ENCODE measurements at regions not wholly inside any gene's neighbourhood (a gene's known extent, or its start where the extent isn't known, plus 50 kb on each side); places are given as distances from the start of the nearest gene placed in this dataset.
"Not testable (repeated sequence)": the region's sequence is repeated elsewhere in the genome, so short reads cannot be mapped to it uniquely, and the experiment has no call there.

DNA sequence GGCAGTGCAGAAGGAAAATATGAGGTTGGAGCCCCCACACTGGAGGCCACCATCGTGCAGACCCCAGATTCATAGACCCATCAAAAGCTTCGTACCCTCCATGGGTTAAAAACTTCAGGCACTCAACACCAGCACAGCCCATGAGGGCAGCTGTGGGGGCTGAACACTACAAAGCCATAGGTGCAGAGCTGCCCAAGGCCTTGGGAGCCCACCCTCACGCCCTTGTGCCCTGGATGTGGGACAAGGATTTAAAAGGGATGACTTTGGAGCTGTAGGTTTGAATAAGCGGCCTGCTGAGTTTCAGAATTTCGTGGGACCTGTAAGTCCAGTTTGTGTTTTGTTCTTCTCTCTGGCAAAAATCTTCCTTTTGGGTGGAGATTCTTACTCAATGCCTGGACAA lies 747.6 kb downstream of the SPATA31A6 start:
- CTCF ChIA-PET: not testable (repeated sequence)

GRCh38 chr9:42937583-42938235 lies 754.2 kb downstream of the SPATA31A6 start:
- H3K79me2 ChIP-seq (ENCODE audit: control insufficient read depth, insufficient read depth, low read length); H3K9me3 ChIP-seq (replicated peaks; ENCODE audit: control insufficient read depth, insufficient read depth, low read length); H3K36me3 ChIP-seq (ENCODE audit: control insufficient read depth in 2 of 2, extremely low read depth in 1 of 2, insufficient read depth in 2 of 2, low read length in 2 of 2); H3K9ac ChIP-seq (replicated peaks; ENCODE audit: extremely low read depth, insufficient read depth, low read length); H3K4me1 ChIP-seq (ENCODE audit: control insufficient read depth, extremely low read depth, insufficient read depth, low read length); BruUV-seq (replicated peaks); CTCF ChIA-PET; H4K20me1 ChIP-seq (replicated peaks; ENCODE audit: control insufficient read depth, extremely low read depth, insufficient read depth, low read length); H3K4me2 ChIP-seq (ENCODE audit: insufficient read depth, low read length); dilution Hi-C loops (cut with MboI; ENCODE audit: extremely low pct_ligation_motif_present, low sequenced_read_pairs); H2AFZ ChIP-seq (ENCODE audit: low read depth, low read length); H3K9me1 ChIP-seq (replicated peaks; ENCODE audit: control insufficient read depth, extremely low read depth, insufficient read depth, low read length); H3K27me3 ChIP-seq (ENCODE audit: control insufficient read depth in 2 of 2, insufficient read depth in 2 of 2, low read length in 2 of 2); POLR2A ChIA-PET; intact Hi-C loops (cut with micrococcal nuclease); DNase-seq (ENCODE audit: low read depth, low spot score); H3K4me3 ChIP-seq (replicated peaks in 1 of 3; ENCODE audit: insufficient read depth in 1 of 3, low read depth in 1 of 3, low read length in 3 of 3); H3K27ac ChIP-seq (ENCODE audit: insufficient read depth, low read depth, low read length); FAIRE-seq: not testable (repeated sequence)

More for the DNA sequence above, 747.6 kb downstream of the SPATA31A6 start:
- H3K4me3 ChIP-seq (replicated peaks in 1 of 3; ENCODE audit: insufficient read depth in 1 of 3, low read depth in 1 of 3, low read length in 3 of 3); H3K79me2 ChIP-seq (ENCODE audit: control insufficient read depth, insufficient read depth, low read length); H3K27ac ChIP-seq (ENCODE audit: insufficient read depth, low read depth, low read length); H3K36me3 ChIP-seq (ENCODE audit: control insufficient read depth in 2 of 2, extremely low read depth in 1 of 2, insufficient read depth in 2 of 2, low read length in 2 of 2); DNase-seq (ENCODE audit: low read depth, low spot score); dilution Hi-C loops (cut with MboI; ENCODE audit: extremely low pct_ligation_motif_present, low sequenced_read_pairs); H4K20me1 ChIP-seq (replicated peaks; ENCODE audit: control insufficient read depth, extremely low read depth, insufficient read depth, low read length); H3K27me3 ChIP-seq (ENCODE audit: control insufficient read depth in 2 of 2, insufficient read depth in 2 of 2, low read length in 2 of 2); H3K4me2 ChIP-seq (ENCODE audit: insufficient read depth, low read length); H3K9me3 ChIP-seq (replicated peaks; ENCODE audit: control insufficient read depth, insufficient read depth, low read length); H3K9ac ChIP-seq (replicated peaks; ENCODE audit: extremely low read depth, insufficient read depth, low read length); H3K9me1 ChIP-seq (replicated peaks; ENCODE audit: control insufficient read depth, extremely low read depth, insufficient read depth, low read length); FAIRE-seq; intact Hi-C loops (cut with micrococcal nuclease); H2AFZ ChIP-seq (ENCODE audit: low read depth, low read length); POLR2A ChIA-PET; BruUV-seq (replicated peaks); H3K4me1 ChIP-seq (ENCODE audit: control insufficient read depth, extremely low read depth, insufficient read depth, low read length): not testable (repeated sequence)

DNA sequence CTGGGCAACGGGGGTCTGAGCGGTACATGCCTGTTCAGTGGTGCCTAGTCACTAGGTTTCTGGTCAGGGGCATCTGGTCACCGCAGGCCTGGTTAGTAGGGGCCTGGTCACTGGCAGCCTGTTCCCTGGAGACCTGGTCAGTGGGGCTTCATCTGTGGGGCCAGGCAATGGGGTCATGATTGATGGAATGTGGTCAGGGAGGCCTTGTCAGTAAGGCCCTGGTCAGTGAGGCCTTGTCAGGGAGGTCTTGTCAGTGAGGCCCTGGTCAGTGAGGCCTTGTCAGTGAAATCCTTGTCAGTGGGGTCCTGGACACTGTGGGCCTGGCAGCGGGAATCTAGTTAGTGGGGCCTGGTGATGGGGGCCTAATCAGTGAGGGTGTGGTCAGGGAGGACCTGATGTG lies 763.6 kb downstream of the SPATA31A6 start:
- H3K9me1 ChIP-seq (replicated peaks; ENCODE audit: control insufficient read depth, extremely low read depth, insufficient read depth, low read length); H3K9ac ChIP-seq (replicated peaks; ENCODE audit: extremely low read depth, insufficient read depth, low read length); BruUV-seq (replicated peaks); intact Hi-C loops (cut with micrococcal nuclease); H3K4me2 ChIP-seq (ENCODE audit: insufficient read depth, low read length); H3K36me3 ChIP-seq (ENCODE audit: control insufficient read depth in 2 of 2, extremely low read depth in 1 of 2, insufficient read depth in 2 of 2, low read length in 2 of 2); H3K9me3 ChIP-seq (replicated peaks; ENCODE audit: control insufficient read depth, insufficient read depth, low read length); H3K27ac ChIP-seq (ENCODE audit: insufficient read depth, low read depth, low read length); H3K27me3 ChIP-seq (ENCODE audit: control insufficient read depth in 2 of 2, insufficient read depth in 2 of 2, low read length in 2 of 2); CTCF ChIA-PET; POLR2A ChIA-PET; H3K4me3 ChIP-seq (replicated peaks in 1 of 3; ENCODE audit: insufficient read depth in 1 of 3, low read depth in 1 of 3, low read length in 3 of 3); H3K4me1 ChIP-seq (ENCODE audit: control insufficient read depth, extremely low read depth, insufficient read depth, low read length); H2AFZ ChIP-seq (ENCODE audit: low read depth, low read length); FAIRE-seq; dilution Hi-C loops (cut with MboI; ENCODE audit: extremely low pct_ligation_motif_present, low sequenced_read_pairs); H3K79me2 ChIP-seq (ENCODE audit: control insufficient read depth, insufficient read depth, low read length); H4K20me1 ChIP-seq (replicated peaks; ENCODE audit: control insufficient read depth, extremely low read depth, insufficient read depth, low read length): not testable (repeated sequence)
- peak; percentile 6 for DNase-seq (ENCODE audit: low read depth, low spot score)

- H3K27me3 ChIP-seq (ENCODE audit: control insufficient read depth in 2 of 2, insufficient read depth in 2 of 2, low read length in 2 of 2); H3K9ac ChIP-seq (replicated peaks; ENCODE audit: extremely low read depth, insufficient read depth, low read length); H3K79me2 ChIP-seq (ENCODE audit: control insufficient read depth, insufficient read depth, low read length); H3K9me3 ChIP-seq (replicated peaks; ENCODE audit: control insufficient read depth, insufficient read depth, low read length); BruUV-seq (replicated peaks); H3K9me1 ChIP-seq (replicated peaks; ENCODE audit: control insufficient read depth, extremely low read depth, insufficient read depth, low read length); DNase-seq (ENCODE audit: low read depth, low spot score); FAIRE-seq; H3K4me3 ChIP-seq (replicated peaks in 1 of 3; ENCODE audit: insufficient read depth in 1 of 3, low read depth in 1 of 3, low read length in 3 of 3); intact Hi-C loops (cut with micrococcal nuclease); CTCF ChIA-PET; H3K27ac ChIP-seq (ENCODE audit: insufficient read depth, low read depth, low read length); H3K4me2 ChIP-seq (ENCODE audit: insufficient read depth, low read length); dilution Hi-C loops (cut with MboI; ENCODE audit: extremely low pct_ligation_motif_present, low sequenced_read_pairs); H3K36me3 ChIP-seq (ENCODE audit: control insufficient read depth in 2 of 2, extremely low read depth in 1 of 2, insufficient read depth in 2 of 2, low read length in 2 of 2); H3K4me1 ChIP-seq (ENCODE audit: control insufficient read depth, extremely low read depth, insufficient read depth, low read length); H4K20me1 ChIP-seq (replicated peaks; ENCODE audit: control insufficient read depth, extremely low read depth, insufficient read depth, low read length); H2AFZ ChIP-seq (ENCODE audit: low read depth, low read length); POLR2A ChIA-PET: not testable (repeated sequence)
These were observed 767.8 kb downstream of the SPATA31A6 start for GRCh38 chr9:42951239-42951638.

Data from endothelial cell of umbilical vein (primary cell).